ENCODE measurements at regions not wholly inside any gene's neighbourhood (a gene's known extent, or its start where the extent isn't known, plus 50 kb on each side); places are given as distances from the start of the nearest gene placed in this dataset.

DNA sequence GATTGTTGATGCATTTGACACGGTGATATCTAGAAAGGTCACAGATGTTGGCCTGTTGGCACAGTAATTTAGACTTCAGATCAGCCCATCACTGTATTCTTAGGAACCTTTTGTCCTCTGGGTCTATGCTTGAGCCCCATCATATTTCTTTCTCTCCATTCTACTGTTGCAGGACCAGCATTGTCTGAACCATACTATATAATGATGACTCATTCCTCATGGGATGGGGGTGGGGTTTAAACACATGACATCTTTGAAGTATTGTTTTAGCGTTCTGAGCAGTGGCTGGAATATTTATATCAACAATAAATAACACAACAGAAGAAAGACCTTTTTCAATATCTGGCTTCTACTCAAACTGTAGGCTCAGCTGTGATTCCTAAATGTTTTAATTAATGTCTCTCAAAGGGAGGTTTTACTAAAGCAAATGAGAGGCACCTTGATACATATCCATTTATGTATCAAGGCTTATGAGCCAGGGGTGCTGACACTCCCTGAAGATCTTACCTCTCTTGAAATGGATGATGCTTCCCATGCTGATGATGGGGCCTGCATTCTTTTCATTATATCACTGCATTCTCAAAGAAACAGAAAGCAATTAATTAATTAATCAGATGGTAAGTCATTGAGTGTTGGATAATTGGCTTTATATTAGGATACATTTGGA, 379.0 kb upstream of the GOT2 start:
- H3K4me2 ChIP-seq (ENCODE audit: low read length) = no peak overlapping the region
- TF ChIP-seq EP300 (conservative IDR thresholded peaks at IDR 0.05; ENCODE audit: poor library complexity, severe bottlenecking) (no peak), TAF1 (IDR thresholded peaks at IDR 0.05; ENCODE audit: low read depth) (no peak), MXI1 (conservative IDR thresholded peaks at IDR 0.05; ENCODE audit: poor library complexity, severe bottlenecking) (no peak), POLR2AphosphoS5 (IDR thresholded peaks at IDR 0.05) (no peak), CTCF (IDR thresholded peaks at IDR 0.05; ENCODE audit: poor library complexity, severe bottlenecking) (no peak), SMC3 (conservative IDR thresholded peaks at IDR 0.05; ENCODE audit: poor library complexity) (no peak), RAD21 (conservative IDR thresholded peaks at IDR 0.05) (no peak), EZH2 (IDR thresholded peaks at IDR 0.05; ENCODE audit: borderline replicate concordance, insufficient read depth, low read length, poor library complexity, severe bottlenecking) (no peak)
- TF ChIP-seq, protein P1, sequence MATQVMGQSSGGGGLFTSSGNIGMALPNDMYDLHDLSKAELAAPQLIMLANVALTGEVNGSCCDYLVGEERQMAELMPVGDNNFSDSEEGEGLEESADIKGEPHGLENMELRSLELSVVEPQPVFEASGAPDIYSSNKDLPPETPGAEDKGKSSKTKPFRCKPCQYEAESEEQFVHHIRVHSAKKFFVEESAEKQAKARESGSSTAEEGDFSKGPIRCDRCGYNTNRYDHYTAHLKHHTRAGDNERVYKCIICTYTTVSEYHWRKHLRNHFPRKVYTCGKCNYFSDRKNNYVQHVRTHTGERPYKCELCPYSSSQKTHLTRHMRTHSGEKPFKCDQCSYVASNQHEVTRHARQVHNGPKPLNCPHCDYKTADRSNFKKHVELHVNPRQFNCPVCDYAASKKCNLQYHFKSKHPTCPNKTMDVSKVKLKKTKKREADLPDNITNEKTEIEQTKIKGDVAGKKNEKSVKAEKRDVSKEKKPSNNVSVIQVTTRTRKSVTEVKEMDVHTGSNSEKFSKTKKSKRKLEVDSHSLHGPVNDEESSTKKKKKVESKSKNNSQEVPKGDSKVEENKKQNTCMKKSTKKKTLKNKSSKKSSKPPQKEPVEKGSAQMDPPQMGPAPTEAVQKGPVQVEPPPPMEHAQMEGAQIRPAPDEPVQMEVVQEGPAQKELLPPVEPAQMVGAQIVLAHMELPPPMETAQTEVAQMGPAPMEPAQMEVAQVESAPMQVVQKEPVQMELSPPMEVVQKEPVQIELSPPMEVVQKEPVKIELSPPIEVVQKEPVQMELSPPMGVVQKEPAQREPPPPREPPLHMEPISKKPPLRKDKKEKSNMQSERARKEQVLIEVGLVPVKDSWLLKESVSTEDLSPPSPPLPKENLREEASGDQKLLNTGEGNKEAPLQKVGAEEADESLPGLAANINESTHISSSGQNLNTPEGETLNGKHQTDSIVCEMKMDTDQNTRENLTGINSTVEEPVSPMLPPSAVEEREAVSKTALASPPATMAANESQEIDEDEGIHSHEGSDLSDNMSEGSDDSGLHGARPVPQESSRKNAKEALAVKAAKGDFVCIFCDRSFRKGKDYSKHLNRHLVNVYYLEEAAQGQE (IDR thresholded peaks at IDR 0.05; ENCODE audit: borderline replicate concordance) = no peak
- no peaks in the 10 kb centered on the region for H3K27me3 ChIP-seq (ENCODE audit: insufficient read depth, low read depth, low read length)
- H4K20me1 ChIP-seq (ENCODE audit: insufficient read depth) = no peaks in the 10 kb centered on the region
- no peak overlapping the region for H3K4me3 ChIP-seq (ENCODE audit: low read length)
- H3F3A ChIP-seq (ENCODE audit: insufficient read depth, low read length, poor library complexity, severe bottlenecking) = no peaks in the 10 kb centered on the region
- H3K27ac ChIP-seq (ENCODE audit: low read length) = no peak overlapping the region
- H3K9ac ChIP-seq (ENCODE audit: low read length) = no peak overlapping the region
- H3K9me2 ChIP-seq (ENCODE audit: insufficient read depth, low read length) = no peaks in the 10 kb centered on the region
- no peaks in the 10 kb centered on the region for H3K79me2 ChIP-seq (replicated peaks; ENCODE audit: insufficient read depth, low read length)
- no peaks in the 10 kb centered on the region for H3K9me3 ChIP-seq (ENCODE audit: low read length)
- H3K36me3 ChIP-seq (ENCODE audit: insufficient read depth, low read length) = no peaks in the 10 kb centered on the region
- no peak overlapping the region for H2AFZ ChIP-seq (ENCODE audit: low read depth, low read length)

DNA sequence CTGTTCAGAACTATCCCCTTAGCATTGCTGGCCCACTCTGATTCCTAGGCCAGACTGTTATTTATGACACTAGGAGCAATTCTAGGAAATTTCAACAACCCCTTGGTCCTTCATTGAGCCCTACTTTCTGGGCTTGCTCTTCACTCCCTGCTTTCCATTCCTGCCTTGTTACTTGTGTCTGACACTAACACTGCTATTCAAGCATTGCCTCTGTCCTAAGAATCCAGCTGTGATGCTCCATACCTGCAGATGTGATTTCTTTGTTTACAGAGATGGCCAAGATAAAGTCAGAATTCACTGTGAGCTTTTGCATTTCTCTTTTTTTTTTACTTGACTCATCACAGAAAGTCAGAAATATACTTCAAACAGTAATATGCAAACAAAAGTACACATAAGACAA, 377.2 kb upstream of the GOT2 start:
- no peaks in the 10 kb centered on the region for H3K9me2 ChIP-seq (ENCODE audit: insufficient read depth, low read length)
- H3K79me2 ChIP-seq (replicated peaks; ENCODE audit: insufficient read depth, low read length) = no peaks in the 10 kb centered on the region
- H3K4me2 ChIP-seq (ENCODE audit: low read length) = no peak overlapping the region
- H4K20me1 ChIP-seq (ENCODE audit: insufficient read depth) = no peaks in the 10 kb centered on the region
- H2AFZ ChIP-seq (ENCODE audit: low read depth, low read length) = no peak overlapping the region
- no peak overlapping the region for H3K9ac ChIP-seq (ENCODE audit: low read length)
- H3K9me3 ChIP-seq (ENCODE audit: low read length) = no peaks in the 10 kb centered on the region
- TF ChIP-seq, protein P1 (IDR thresholded peaks at IDR 0.05; ENCODE audit: borderline replicate concordance) = no peak
- TF ChIP-seq MXI1 (conservative IDR thresholded peaks at IDR 0.05; ENCODE audit: poor library complexity, severe bottlenecking) = no peak
- no peak overlapping the region for H3K27ac ChIP-seq (ENCODE audit: low read length)
- no peak overlapping the region for H3K4me3 ChIP-seq (ENCODE audit: low read length)
- no peaks in the 10 kb centered on the region for H3K27me3 ChIP-seq (ENCODE audit: insufficient read depth, low read depth, low read length)
- no peaks in the 10 kb centered on the region for H3F3A ChIP-seq (ENCODE audit: insufficient read depth, low read length, poor library complexity, severe bottlenecking)
- no peaks in the 10 kb centered on the region for H3K36me3 ChIP-seq (ENCODE audit: insufficient read depth, low read length)

All from neural cell (in vitro differentiated cells).